NT2/D1 (cell line): ENCODE measurements at regions not wholly inside any gene's neighbourhood (a gene's known extent, or its start where the extent isn't known, plus 50 kb on each side); places are given as distances from the start of the nearest gene placed in this dataset.

Experiments used
- SUZ12 ChIP-seq: IDR thresholded peaks from 2 replicates; pipeline ENCODE4 v1.6.1; 2011; ENCODE audit not compliant: insufficient read length, insufficient read depth; ENCODE audit errors: extremely low read depth
- YY1 ChIP-seq: IDR thresholded peaks from 2 replicates; pipeline ENCODE4 v1.6.1; 2011; ENCODE audit not compliant: insufficient read length, insufficient read depth

DNA sequence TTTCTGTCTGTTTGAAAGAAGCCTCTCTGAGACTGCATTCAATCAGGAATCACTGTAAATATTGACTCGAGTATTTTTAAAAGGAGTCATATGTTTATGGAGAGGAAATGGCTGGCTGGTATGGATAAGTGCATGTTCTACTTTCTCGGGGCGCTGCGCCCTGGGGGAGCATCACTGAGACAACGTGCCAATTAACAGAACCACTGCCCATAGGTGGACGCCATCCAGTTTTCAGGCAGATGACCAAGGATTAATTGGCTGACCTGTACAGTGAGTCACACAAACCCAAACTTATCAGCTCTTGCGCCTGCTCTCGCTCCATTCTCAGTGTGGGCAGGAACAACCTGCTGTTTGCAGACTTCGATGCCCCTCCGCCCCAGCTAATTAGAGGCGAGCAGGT, 571.2 kb downstream of the QKI start:
- TF ChIP-seq YY1 (no peak), SUZ12 (no peak)
